ENCODE measurements at regions not wholly inside any gene's neighbourhood (a gene's known extent, or its start where the extent isn't known, plus 50 kb on each side); places are given as distances from the start of the nearest gene placed in this dataset.

DNA sequence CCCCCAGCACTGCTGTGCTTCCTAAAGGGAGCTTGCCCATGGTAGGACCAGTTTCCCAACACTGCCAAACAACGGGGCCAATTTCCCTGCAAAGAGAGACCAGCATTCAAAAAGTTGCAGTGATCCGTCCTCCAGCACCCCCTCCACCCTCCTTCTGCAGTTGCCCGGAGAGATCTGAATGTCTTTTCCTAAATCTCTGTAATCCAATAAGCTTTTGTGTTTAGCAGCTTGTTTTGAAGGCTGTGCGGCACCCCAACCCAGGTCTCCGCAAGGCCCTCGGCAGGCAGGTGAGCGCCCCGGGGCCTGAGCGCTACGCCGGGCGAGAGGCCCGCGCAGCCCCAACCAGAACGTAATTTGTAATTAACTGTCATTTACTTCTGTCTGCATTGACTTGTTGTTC lies 366.9 kb upstream of the IRX2 start:
- H3K4me3 ChIP-seq (ENCODE audit: low read length), result no peak overlapping the region
- no peaks in the 10 kb centered on the region for H3K9me3 ChIP-seq (ENCODE audit: low read depth, low read length)
- H3K4me1 ChIP-seq (ENCODE audit: insufficient read depth, low read length), result no peaks in the 10 kb centered on the region
- H3K27me3 ChIP-seq (ENCODE audit: insufficient read depth, low read length), result peaks cover 62% of the 10 kb centered on the region

DNA sequence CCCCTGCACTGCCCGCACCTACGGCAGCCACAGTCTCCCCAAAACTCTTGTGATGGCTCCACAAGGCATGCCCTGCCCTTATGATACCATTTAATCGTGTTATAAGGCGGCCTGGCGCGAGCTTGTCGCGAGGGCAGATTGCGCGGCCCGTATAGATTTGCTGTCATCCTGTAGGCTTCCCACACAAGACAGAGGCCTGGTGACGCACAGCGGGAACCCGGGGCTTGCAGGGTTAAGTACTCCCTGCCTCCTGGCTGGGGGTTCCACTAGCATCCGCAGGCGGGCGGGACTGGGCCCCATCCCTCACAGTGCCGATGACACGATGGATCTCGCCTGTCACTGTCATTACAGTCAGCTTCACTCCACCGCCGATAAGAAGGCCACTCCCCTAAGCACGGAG lies 364.9 kb upstream of the IRX2 start:
- Histone ChIP-seq H3K9me3 (ENCODE audit: low read depth, low read length) (no peaks in the 10 kb centered on the region), H3K4me1 (ENCODE audit: insufficient read depth, low read length) (no peaks in the 10 kb centered on the region), H3K27me3 (ENCODE audit: insufficient read depth, low read length) (peaks cover 47% of the 10 kb centered on the region), H3K4me3 (ENCODE audit: low read length) (no peak overlapping the region)

- no peaks in the 10 kb centered on the region for H3K4me1 ChIP-seq (ENCODE audit: insufficient read depth, low read length)
- H3K4me3 ChIP-seq (ENCODE audit: low read length), result no peak overlapping the region
- no peaks in the 10 kb centered on the region for H3K9me3 ChIP-seq (ENCODE audit: low read depth, low read length)
- peaks cover 29% of the 10 kb centered on the region for H3K27me3 ChIP-seq (ENCODE audit: insufficient read depth, low read length)
These were observed 363.0 kb upstream of the IRX2 start for GRCh38 chr5:3114467-3114866.

DNA sequence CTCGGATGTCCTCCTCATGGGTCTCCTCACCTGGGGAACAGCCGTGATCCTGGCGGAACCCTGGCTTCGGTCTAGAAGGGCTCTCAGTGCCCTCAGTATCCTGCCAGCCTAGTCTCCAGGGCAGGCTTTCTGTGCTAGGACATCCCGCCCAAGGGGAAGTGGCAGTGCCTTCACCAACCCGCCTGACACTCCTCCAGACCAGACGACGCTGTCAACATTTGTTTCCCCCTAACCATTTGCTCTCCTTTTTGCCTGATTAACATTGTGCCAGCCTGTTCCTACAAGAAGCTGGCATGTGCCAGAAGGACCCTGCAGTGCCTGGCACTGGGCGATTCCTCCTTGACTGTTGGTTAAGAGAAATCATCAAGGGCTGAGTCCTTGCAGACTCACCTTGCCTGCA lies 358.9 kb upstream of the IRX2 start:
- H3K27me3 ChIP-seq (ENCODE audit: insufficient read depth, low read length), result peaks cover under 1% of the 10 kb centered on the region
- no peaks in the 10 kb centered on the region for H3K9me3 ChIP-seq (ENCODE audit: low read depth, low read length)
- H3K4me3 ChIP-seq (ENCODE audit: low read length), result no peak overlapping the region
- no peaks in the 10 kb centered on the region for H3K4me1 ChIP-seq (ENCODE audit: insufficient read depth, low read length)

GRCh38 chr5:3107156-3107611 lies 355.7 kb upstream of the IRX2 start:
- Histone ChIP-seq H3K9me3 (ENCODE audit: low read depth, low read length) (no peaks in the 10 kb centered on the region), H3K4me1 (ENCODE audit: insufficient read depth, low read length) (no peaks in the 10 kb centered on the region), H3K4me3 (ENCODE audit: low read length) (no peak overlapping the region)

GRCh38 chr5:3105581-3105980 lies 354.1 kb upstream of the IRX2 start:
- no peaks in the 10 kb centered on the region for H3K4me1 ChIP-seq (ENCODE audit: insufficient read depth, low read length)
- no peaks in the 10 kb centered on the region for H3K9me3 ChIP-seq (ENCODE audit: low read depth, low read length)
- H3K4me3 ChIP-seq (ENCODE audit: low read length), result no peak overlapping the region
- peaks cover 9% of the 10 kb centered on the region for H3K27me3 ChIP-seq (ENCODE audit: insufficient read depth, low read length)

More at GRCh38 chr5:3107156-3107611, 355.7 kb upstream of the IRX2 start:
- H3K27me3 ChIP-seq (ENCODE audit: insufficient read depth, low read length), result peaks cover 9% of the 10 kb centered on the region

GRCh38 chr5:3105172-3105571 lies 353.7 kb upstream of the IRX2 start:
- H3K27me3 ChIP-seq (ENCODE audit: insufficient read depth, low read length), result peaks cover 9% of the 10 kb centered on the region
- no peak overlapping the region for H3K4me3 ChIP-seq (ENCODE audit: low read length)
- H3K4me1 ChIP-seq (ENCODE audit: insufficient read depth, low read length), result no peaks in the 10 kb centered on the region
- no peaks in the 10 kb centered on the region for H3K9me3 ChIP-seq (ENCODE audit: low read depth, low read length)

DNA sequence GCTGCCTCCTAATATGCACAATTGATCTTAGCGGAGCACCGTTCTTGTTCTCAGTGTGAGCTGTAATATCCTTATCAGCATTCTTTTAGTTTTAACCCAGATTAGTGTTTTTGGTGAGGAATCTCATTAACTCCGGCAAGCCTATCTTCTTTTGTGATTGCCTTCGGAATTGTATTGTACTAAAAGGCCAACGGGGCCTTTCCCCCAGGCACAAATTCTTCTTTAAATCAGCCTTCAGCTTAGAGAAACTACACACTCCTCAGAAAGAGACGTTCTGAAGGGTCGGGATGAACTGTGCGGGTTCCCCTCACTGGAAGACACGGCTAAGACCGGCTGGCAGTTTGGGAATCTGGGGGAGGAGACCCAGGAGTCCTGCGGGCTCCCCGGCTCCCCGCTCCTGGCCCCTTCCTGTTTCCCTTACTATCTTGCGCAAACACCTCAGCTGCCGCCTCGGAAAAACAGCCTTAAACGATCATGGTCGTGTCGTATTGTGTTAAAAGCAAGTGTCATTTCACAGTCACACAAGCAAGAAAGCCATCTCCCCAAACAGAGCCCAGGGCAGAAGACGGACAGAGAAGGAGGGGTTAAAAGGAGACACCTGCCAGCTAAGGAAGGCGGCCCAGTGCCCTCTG lies 353.1 kb upstream of the IRX2 start:
- no peaks in the 10 kb centered on the region for H3K4me1 ChIP-seq (ENCODE audit: insufficient read depth, low read length)
- no peak overlapping the region for H3K4me3 ChIP-seq (ENCODE audit: low read length)
- H3K27me3 ChIP-seq (ENCODE audit: insufficient read depth, low read length), result peaks cover 9% of the 10 kb centered on the region
- H3K9me3 ChIP-seq (ENCODE audit: low read depth, low read length), result no peaks in the 10 kb centered on the region

- Histone ChIP-seq H3K4me1 (ENCODE audit: insufficient read depth, low read length) (no peaks in the 10 kb centered on the region), H3K27me3 (ENCODE audit: insufficient read depth, low read length) (peaks cover 9% of the 10 kb centered on the region), H3K9me3 (ENCODE audit: low read depth, low read length) (no peaks in the 10 kb centered on the region), H3K4me3 (ENCODE audit: low read length) (no peak overlapping the region)
These were observed 351.9 kb upstream of the IRX2 start for GRCh38 chr5:3103262-3103811.

- H3K4me3 ChIP-seq (ENCODE audit: low read length), result no peak overlapping the region
- no peaks in the 10 kb centered on the region for H3K9me3 ChIP-seq (ENCODE audit: low read depth, low read length)
- peaks cover 9% of the 10 kb centered on the region for H3K27me3 ChIP-seq (ENCODE audit: insufficient read depth, low read length)
- no peaks in the 10 kb centered on the region for H3K4me1 ChIP-seq (ENCODE audit: insufficient read depth, low read length)
These were observed 351.1 kb upstream of the IRX2 start for GRCh38 chr5:3102531-3102930.

DNA sequence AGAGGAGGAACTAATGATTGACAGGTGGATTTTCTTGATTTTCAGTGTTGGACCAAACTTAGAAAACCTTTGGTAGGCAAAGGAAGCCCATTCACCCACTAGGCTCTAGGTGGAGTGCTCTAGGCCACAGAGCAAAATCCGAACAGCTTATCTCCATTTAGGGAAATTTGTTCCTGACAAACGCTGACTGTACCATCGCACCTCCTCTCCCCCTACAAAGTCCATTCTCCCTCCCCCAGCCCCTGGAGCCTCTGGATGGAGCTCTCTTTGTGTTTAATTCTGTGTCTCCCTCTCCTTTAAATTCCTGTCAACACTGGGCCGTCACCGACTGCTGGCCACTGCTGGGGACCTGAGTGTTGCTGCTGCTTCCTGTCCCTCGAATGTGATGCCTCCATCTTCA lies 350.1 kb upstream of the IRX2 start:
- H3K4me1 ChIP-seq (ENCODE audit: insufficient read depth, low read length), result no peaks in the 10 kb centered on the region
- peaks cover 9% of the 10 kb centered on the region for H3K27me3 ChIP-seq (ENCODE audit: insufficient read depth, low read length)
- H3K4me3 ChIP-seq (ENCODE audit: low read length), result no peak overlapping the region
- no peaks in the 10 kb centered on the region for H3K9me3 ChIP-seq (ENCODE audit: low read depth, low read length)

GRCh38 chr5:3100921-3101551 lies 349.6 kb upstream of the IRX2 start:
- Histone ChIP-seq H3K4me3 (ENCODE audit: low read length) (no peak overlapping the region), H3K27me3 (ENCODE audit: insufficient read depth, low read length) (peaks cover 9% of the 10 kb centered on the region), H3K9me3 (ENCODE audit: low read depth, low read length) (no peaks in the 10 kb centered on the region), H3K4me1 (ENCODE audit: insufficient read depth, low read length) (no peaks in the 10 kb centered on the region)

DNA sequence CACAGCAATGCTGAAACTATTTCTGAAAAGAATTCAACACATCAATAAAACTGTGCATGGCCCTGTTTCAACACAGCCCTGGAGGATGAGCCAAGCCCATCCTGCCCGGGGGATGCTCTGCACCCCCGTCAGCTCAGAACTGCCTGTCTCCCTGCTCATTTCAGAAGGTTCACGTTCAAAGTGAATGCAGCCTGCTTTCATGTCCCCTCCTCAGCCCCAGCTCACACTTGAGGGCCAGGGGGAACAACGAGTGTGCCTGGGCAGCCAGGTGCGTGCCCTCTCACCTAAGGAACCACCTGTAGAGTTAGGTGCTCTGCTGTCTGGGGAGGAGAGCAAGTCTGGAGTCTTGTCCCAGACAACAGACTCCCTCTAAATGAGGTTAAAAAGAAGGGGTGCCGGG lies 348.5 kb upstream of the IRX2 start:
- Histone ChIP-seq H3K9me3 (ENCODE audit: low read depth, low read length) (no peaks in the 10 kb centered on the region), H3K4me1 (ENCODE audit: insufficient read depth, low read length) (no peaks in the 10 kb centered on the region), H3K27me3 (ENCODE audit: insufficient read depth, low read length) (peaks cover 7% of the 10 kb centered on the region), H3K4me3 (ENCODE audit: low read length) (no peak overlapping the region)

- no peak overlapping the region for H3K4me3 ChIP-seq (ENCODE audit: low read length)
- H3K27me3 ChIP-seq (ENCODE audit: insufficient read depth, low read length), result peaks cover 3% of the 10 kb centered on the region
- H3K4me1 ChIP-seq (ENCODE audit: insufficient read depth, low read length), result no peaks in the 10 kb centered on the region
- H3K9me3 ChIP-seq (ENCODE audit: low read depth, low read length), result no peaks in the 10 kb centered on the region
These were observed 348.0 kb upstream of the IRX2 start for GRCh38 chr5:3099526-3099925.

- Histone ChIP-seq H3K4me1 (ENCODE audit: insufficient read depth, low read length) (no peaks in the 10 kb centered on the region), H3K4me3 (ENCODE audit: low read length) (no peak overlapping the region), H3K9me3 (ENCODE audit: low read depth, low read length) (no peaks in the 10 kb centered on the region), H3K27me3 (ENCODE audit: insufficient read depth, low read length) (no peaks in the 10 kb centered on the region)
These were observed 347.3 kb upstream of the IRX2 start for GRCh38 chr5:3098821-3099220.

DNA sequence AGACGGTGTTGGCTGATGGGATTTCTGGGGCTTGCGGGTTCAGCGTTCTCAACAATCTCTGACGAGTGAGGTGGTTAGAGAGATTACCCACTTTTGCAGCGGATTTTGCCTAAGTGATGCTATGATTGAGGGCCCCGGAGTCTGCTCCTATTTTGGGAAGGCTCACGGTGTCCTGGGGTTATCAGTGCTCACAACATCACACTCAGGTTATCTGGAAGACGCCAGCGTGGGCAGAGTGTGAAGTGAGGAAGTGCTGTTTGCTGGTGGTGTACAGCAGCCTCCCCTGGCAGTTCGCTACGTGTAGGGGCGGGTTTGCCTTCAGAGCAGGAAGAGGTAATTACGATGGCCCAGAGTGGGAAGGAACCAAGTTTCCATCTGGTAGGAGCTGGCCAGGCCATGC lies 341.2 kb upstream of the IRX2 start:
- H3K4me3 ChIP-seq (ENCODE audit: low read length), result no peak overlapping the region
- no peaks in the 10 kb centered on the region for H3K4me1 ChIP-seq (ENCODE audit: insufficient read depth, low read length)
- H3K9me3 ChIP-seq (ENCODE audit: low read depth, low read length), result no peaks in the 10 kb centered on the region
- no peaks in the 10 kb centered on the region for H3K27me3 ChIP-seq (ENCODE audit: insufficient read depth, low read length)
